ENCODE measurements at regions not wholly inside any gene's neighbourhood (a gene's known extent, or its start where the extent isn't known, plus 50 kb on each side); places are given as distances from the start of the nearest gene placed in this dataset.

- TF ChIP-seq CTCF (IDR thresholded peaks at IDR 0.05; ENCODE audit: insufficient read depth, low read depth, low read length) (no peak), EZH2 (IDR thresholded peaks at IDR 0.05; ENCODE audit: insufficient read depth, low read length) (no peak)
Observed at GRCh38 chr10:9734218-9734617, 1283.5 kb upstream of the CELF2 start.
